IMR-90 (cell line): ENCODE measurements at regions not wholly inside any gene's neighbourhood (a gene's known extent, or its start where the extent isn't known, plus 50 kb on each side); places are given as distances from the start of the nearest gene placed in this dataset.

Experiments used
- ATAC-seq: fragments of 200-7000 bp; cut with Tn5 transposase; 2 replicates; pipeline ENCODE4 v1.9.1; 2020; ENCODE audit warnings: low read depth, mild to moderate bottlenecking, moderate library complexity
- BruUV-seq: library from RNA; stranded (reverse); fragments of 400-500 nt; replicated peaks from 2 replicates; lab custom pipeline; 2021; lab: Mats Ljungman, UMichigan
- CTCF ChIA-PET: fragments of 300-600 bp; formaldehyde crosslinking; extraction: SDS; loops from one replicate; lab custom pipeline; 2021; ENCODE audit warnings: antibody characterized with exemption; lab: Yijun Ruan, JAX
- POLR2A ChIA-PET: fragments of 300-600 bp; sonication (Branson Sonifier 250); formaldehyde crosslinking; loops from one replicate; lab custom pipeline; 2022; ENCODE audit warnings: antibody characterized with exemption; ENCODE audit not compliant: unreplicated experiment; lab: Charles Lee
- DNase-seq: peaks from one replicate; pipeline ENCODE4 v3.0.0; 2013
- H2AFZ ChIP-seq: replicated peaks from 2 replicates; pipeline ENCODE3; 2013; ENCODE audit warnings: low read length, mild to moderate bottlenecking; ENCODE audit not compliant: poor library complexity
- H2AK5ac ChIP-seq: 2 replicates; pipeline ENCODE4 v1.6.1; 2013; ENCODE audit warnings: low read depth, low read length, inconsistent platforms
- H2AK9ac ChIP-seq: replicated peaks from 2 replicates; pipeline ENCODE3; 2013; ENCODE audit warnings: mild to moderate bottlenecking, low read depth, low read length, moderate library complexity; ENCODE audit not compliant: poor library complexity
- H2BK120ac ChIP-seq: 2 replicates; pipeline ENCODE4 v1.6.1; 2013; ENCODE audit warnings: low read depth, low read length, inconsistent platforms
- H2BK15ac ChIP-seq: 3 replicates; pipeline ENCODE4 v1.6.1; 2013; ENCODE audit warnings: low read depth, low read length, inconsistent platforms
- H2BK20ac ChIP-seq: 2 replicates; pipeline ENCODE4 v1.6.1; 2013; ENCODE audit warnings: low read depth, mild to moderate bottlenecking, inconsistent platforms, low read length, moderate library complexity
- H2BK5ac ChIP-seq: 2 replicates; pipeline ENCODE4 v1.6.1; 2013; ENCODE audit warnings: mild to moderate bottlenecking, low read depth, low read length, inconsistent platforms; ENCODE audit not compliant: poor library complexity, severe bottlenecking
- H3K14ac ChIP-seq: replicated peaks from 2 replicates; pipeline ENCODE4 v1.6.1; 2013; ENCODE audit warnings: low read depth, low read length, inconsistent platforms
- H3K18ac ChIP-seq: 2 replicates; pipeline ENCODE4 v1.6.1; 2013; ENCODE audit warnings: low read depth, low read length, control low read depth
- H3K23ac ChIP-seq: 2 replicates; pipeline ENCODE4 v1.6.1; 2013; ENCODE audit warnings: low read depth, low read length, inconsistent platforms
- H3K27ac ChIP-seq: 2 replicates; pipeline ENCODE4 v1.5.1; 2013; ENCODE audit warnings: mild to moderate bottlenecking, control low read depth, low read length; ENCODE audit not compliant: insufficient read depth
- H3K27me3 ChIP-seq: 2 replicates; pipeline ENCODE4 v1.6.1; 2013; ENCODE audit warnings: low read length; ENCODE audit not compliant: control insufficient read depth, insufficient read depth
- H3K36me3 ChIP-seq: 2 replicates; pipeline ENCODE4 v1.6.1; 2013; ENCODE audit warnings: low read length, mixed read lengths; ENCODE audit not compliant: control insufficient read depth, insufficient read depth
- H3K4ac ChIP-seq: 2 replicates; pipeline ENCODE4 v1.6.1; 2013; ENCODE audit warnings: low read depth, low read length, inconsistent platforms
- H3K4me1 ChIP-seq: 2 replicates; pipeline ENCODE4 v1.6.1; 2013; ENCODE audit warnings: low read length, mixed read lengths; ENCODE audit not compliant: control insufficient read depth, insufficient read depth
- H3K4me2 ChIP-seq: 2 replicates; pipeline ENCODE4 v1.6.1; 2013; ENCODE audit warnings: low read depth, mild to moderate bottlenecking, control low read depth, low read length, moderate library complexity
- H3K4me3 ChIP-seq: 2 replicates; pipeline ENCODE4 v1.5.1; 2013; ENCODE audit warnings: low read depth, mild to moderate bottlenecking, control low read depth, low read length, moderate library complexity; ENCODE audit not compliant: insufficient read depth
- H3K56ac ChIP-seq: 2 replicates; pipeline ENCODE4 v1.6.1; 2013; ENCODE audit warnings: low read length, inconsistent platforms; ENCODE audit not compliant: insufficient read depth; ENCODE audit errors: extremely low read depth
- H3K79me1 ChIP-seq, 2 experiments: 2 replicates each; pipeline ENCODE4 v1.6.1; 2013; ENCODE audit warnings: low read length in 2 of 2, inconsistent platforms in 1 of 2, low read depth in 1 of 2
- H3K9ac ChIP-seq: 2 replicates; pipeline ENCODE4 v1.6.1; 2013; ENCODE audit warnings: low read depth, low read length, control low read depth
- H3K9me1 ChIP-seq: 2 replicates; pipeline ENCODE4 v1.6.1; 2013; ENCODE audit warnings: low read length, inconsistent platforms; ENCODE audit not compliant: insufficient read depth
- H3K9me3 ChIP-seq: 2 replicates; pipeline ENCODE4 v1.6.1; 2013; ENCODE audit warnings: low read length; ENCODE audit not compliant: control insufficient read depth, insufficient read depth
- H4K20me1 ChIP-seq: 2 replicates; pipeline ENCODE4 v1.6.1; 2013; ENCODE audit warnings: low read length, inconsistent platforms; ENCODE audit not compliant: insufficient read depth
- H4K5ac ChIP-seq: 2 replicates; pipeline ENCODE4 v1.6.1; 2013; ENCODE audit warnings: mild to moderate bottlenecking, low read depth, low read length, control low read depth
- H4K8ac ChIP-seq, 2 experiments: 2 replicates each; pipeline ENCODE4 v1.6.1; 2013; ENCODE audit warnings: low read depth in 2 of 2, low read length in 2 of 2, control low read depth in 1 of 2, inconsistent platforms in 1 of 2
- H4K91ac ChIP-seq: 2 replicates; pipeline ENCODE4 v1.6.1; 2013; ENCODE audit warnings: low read depth, low read length, inconsistent platforms; ENCODE audit not compliant: insufficient read depth
- MAFK ChIP-seq: IDR thresholded peaks from 2 replicates; pipeline ENCODE4 v1.6.1; 2012; ENCODE audit warnings: low read depth, low read length, improper control_type of control experiment
- RCOR1 ChIP-seq: IDR thresholded peaks from 2 replicates; pipeline ENCODE4 v1.6.1; 2012; ENCODE audit warnings: mild to moderate bottlenecking, low read length, improper control_type of control experiment; ENCODE audit not compliant: insufficient replicate concordance
- WGBS, 2 experiments: methylation state at CpG; one replicate each; pipeline versions ENCODE4 v1.1.5 to v1.1.7; 2013; ENCODE audit warnings: missing lambda C conversion rate in 2 of 2; ENCODE audit not compliant: insufficient read length in 1 of 2; ENCODE audit errors: extremely low coverage in 2 of 2; 5-methylcytosine and 5-hydroxymethylcytosine counted together
- dilution Hi-C: fragments of 300-500 bp; cut with HindIII; formaldehyde crosslinking; loops from one replicate; pipeline ENCODE4 v1.14.3; 2018; ENCODE audit warnings: low sequenced_read_pairs; ENCODE audit not compliant: unreplicated experiment
- in situ Hi-C: fragments of 300-500 bp; cut with MboI; formaldehyde crosslinking; loops from 3 replicates; pipeline ENCODE4 v1.14.3; 2019; ENCODE audit warnings: low sequenced_read_pairs, inconsistent platforms, mixed read lengths
- intact Hi-C: fragments of 100-400 bp; cut with micrococcal nuclease; formaldehyde crosslinking; loops from 2 replicates; pipeline ENCODE4 v1.10.0; 2022

GRCh38 chr11:106176817-106177216 lies 99.4 kb downstream of the AASDHPPT start:
- no peak overlapping the region for H2BK120ac ChIP-seq
- H4K91ac ChIP-seq: no peak overlapping the region
- H3K4ac ChIP-seq: no peak overlapping the region
- no peak overlapping the region for H3K4me3 ChIP-seq
- H3K9ac ChIP-seq: no peak overlapping the region
- H4K5ac ChIP-seq: no peak overlapping the region
- no peak overlapping the region for H2BK5ac ChIP-seq
- no peaks in the 10 kb centered on the region for H3K27me3 ChIP-seq
- H3K9me1 ChIP-seq: no peaks in the 10 kb centered on the region
- 87% methylated on average over 3 of the region's 17 CpGs; no CpG with 5 or more reads in 1 of the 2 experiments for WGBS, 2 experiments
- H4K8ac ChIP-seq: no peak overlapping the region
- H3K23ac ChIP-seq: no peak overlapping the region
- no peak overlapping the region for H2BK20ac ChIP-seq
- ChIA-PET POLR2A (no interaction called here), CTCF (no interaction called here)
- H3K4me1 ChIP-seq: no peaks in the 10 kb centered on the region
- no peaks in the 10 kb centered on the region for H3K9me3 ChIP-seq
- TF ChIP-seq MAFK (no peak), RCOR1 (no peak)
- DNase-seq: no peak
- H3K36me3 ChIP-seq: no peaks in the 10 kb centered on the region
- no TSS peak for BruUV-seq
- no peak for ATAC-seq
- no peak overlapping the region for H2AK9ac ChIP-seq
- H3K27ac ChIP-seq: no peak overlapping the region
- dilution Hi-C loops: no loop called here
- in situ Hi-C loops: no loop called here
- no peak overlapping the region for H2BK15ac ChIP-seq
- H4K20me1 ChIP-seq: no peaks in the 10 kb centered on the region
- H2AFZ ChIP-seq: no peak overlapping the region
- H3K14ac ChIP-seq: no peak overlapping the region
- intact Hi-C loops: no loop called here
- no peak overlapping the region for H3K4me2 ChIP-seq
- H3K56ac ChIP-seq: no peak overlapping the region
- H3K79me1 ChIP-seq: no peaks in the 10 kb centered on the region
- H2AK5ac ChIP-seq: no peak overlapping the region
- H3K18ac ChIP-seq: no peak overlapping the region
